Fibroblast of lung (primary cell): ENCODE measurements at regions not wholly inside any gene's neighbourhood (a gene's known extent, or its start where the extent isn't known, plus 50 kb on each side); places are given as distances from the start of the nearest gene placed in this dataset.

Source experiments
- EZH2 ChIP-seq: IDR thresholded peaks from 2 replicates; pipeline ENCODE4 v1.5.1; 2012; ENCODE audit warnings: low read length, control low read depth, mild to moderate bottlenecking; ENCODE audit errors: missing control alignments
- TF ChIP-seq, protein P1 (sequence below), 2 donors: IDR thresholded peaks in 1 of 2; conservative IDR thresholded peaks in 1 of 2; 1 replicate in 1 of 2; 2 replicates in 1 of 2; pipeline ENCODE4 v1.5.1; 2011 to 2012; ENCODE audit warnings: low read length in 2 of 2, control low read depth in 1 of 2, inconsistent platforms in 1 of 2, low read depth in 1 of 2, mild to moderate bottlenecking in 1 of 2

DNA sequence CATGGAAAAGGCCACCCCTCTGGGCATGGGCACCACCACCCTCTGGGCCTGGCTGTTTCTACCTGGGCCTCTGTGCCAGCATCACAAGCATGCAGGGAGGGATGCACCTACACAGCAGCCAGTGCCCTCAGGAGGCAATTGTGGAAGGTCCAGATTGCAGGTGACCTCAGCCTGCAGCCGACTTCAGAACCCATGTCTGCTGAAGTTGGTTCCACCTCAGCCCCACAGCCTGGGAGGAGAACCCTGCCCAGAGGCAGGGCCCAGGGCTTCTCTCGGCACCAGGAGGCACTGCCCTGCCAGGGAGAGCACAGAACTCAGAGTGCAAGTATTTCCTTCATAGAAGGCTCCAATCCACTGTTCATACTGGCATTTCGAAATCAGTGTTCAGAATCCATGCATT, 149.8 kb downstream of the TTLL2 start:
- no peak for TF ChIP-seq EZH2
- TF ChIP-seq, protein P1, sequence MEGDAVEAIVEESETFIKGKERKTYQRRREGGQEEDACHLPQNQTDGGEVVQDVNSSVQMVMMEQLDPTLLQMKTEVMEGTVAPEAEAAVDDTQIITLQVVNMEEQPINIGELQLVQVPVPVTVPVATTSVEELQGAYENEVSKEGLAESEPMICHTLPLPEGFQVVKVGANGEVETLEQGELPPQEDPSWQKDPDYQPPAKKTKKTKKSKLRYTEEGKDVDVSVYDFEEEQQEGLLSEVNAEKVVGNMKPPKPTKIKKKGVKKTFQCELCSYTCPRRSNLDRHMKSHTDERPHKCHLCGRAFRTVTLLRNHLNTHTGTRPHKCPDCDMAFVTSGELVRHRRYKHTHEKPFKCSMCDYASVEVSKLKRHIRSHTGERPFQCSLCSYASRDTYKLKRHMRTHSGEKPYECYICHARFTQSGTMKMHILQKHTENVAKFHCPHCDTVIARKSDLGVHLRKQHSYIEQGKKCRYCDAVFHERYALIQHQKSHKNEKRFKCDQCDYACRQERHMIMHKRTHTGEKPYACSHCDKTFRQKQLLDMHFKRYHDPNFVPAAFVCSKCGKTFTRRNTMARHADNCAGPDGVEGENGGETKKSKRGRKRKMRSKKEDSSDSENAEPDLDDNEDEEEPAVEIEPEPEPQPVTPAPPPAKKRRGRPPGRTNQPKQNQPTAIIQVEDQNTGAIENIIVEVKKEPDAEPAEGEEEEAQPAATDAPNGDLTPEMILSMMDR (conservative IDR thresholded peaks at IDR 0.05 in 1 of 2, IDR thresholded peaks at IDR 0.05 in 1 of 2; ENCODE audit: low read depth in 1 of 2, low read length in 2 of 2), result no peak
